ENCODE measurements at regions not wholly inside any gene's neighbourhood (a gene's known extent, or its start where the extent isn't known, plus 50 kb on each side); places are given as distances from the start of the nearest gene placed in this dataset.

GRCh38 chr3:139128803-139129202 is 84.1 kb upstream of the PRR23C start:
- ATAC-seq = no peak
- Histone ChIP-seq H3K36me3 (replicated peaks in 1 of 2; ENCODE audit: insufficient read depth in 1 of 2, low read depth in 2 of 2) (no peaks in the 10 kb centered on the region), H3K27me3 (no peaks in the 10 kb centered on the region), H3K4me3 (no peak overlapping the region), H3K4me1 (no peaks in the 10 kb centered on the region), H3K27ac (no peak overlapping the region), H3K9me3 (no peaks in the 10 kb centered on the region)
- TF ChIP-seq CTCF (IDR thresholded peaks at IDR 0.05) (no peak), POLR2A (IDR thresholded peaks at IDR 0.05) (no peak)
- 94 to 95% methylated on average over 2 of the region's 2 CpGs for WGBS, 2 donors
- DNase-seq = no peak
- intact Hi-C loops (cut with DNase I) = no loop called here

GRCh38 chr3:139129892-139130291 is 85.2 kb upstream of the PRR23C start:
- intact Hi-C loops (cut with DNase I) = no loop called here
- ATAC-seq (no peak), DNase-seq (no peak)
- Histone ChIP-seq H3K27me3 (no peaks in the 10 kb centered on the region), H3K4me3 (no peak overlapping the region), H3K9me3 (no peaks in the 10 kb centered on the region), H3K27ac (no peak overlapping the region), H3K4me1 (no peaks in the 10 kb centered on the region), H3K36me3 (replicated peaks in 1 of 2; ENCODE audit: insufficient read depth in 1 of 2, low read depth in 2 of 2) (no peaks in the 10 kb centered on the region)
- WGBS, 2 donors = 75 to 78% methylated on average over 2 of the region's 2 CpGs
- TF ChIP-seq POLR2A (IDR thresholded peaks at IDR 0.05) = no peak
- TF ChIP-seq CTCF (IDR thresholded peaks at IDR 0.05) = no peak

GRCh38 chr3:139130390-139131140 is 85.9 kb upstream of the PRR23C start:
- Histone ChIP-seq H3K9me3 (no peaks in the 10 kb centered on the region), H3K4me1 (no peaks in the 10 kb centered on the region), H3K4me3 (no peak overlapping the region), H3K27ac (no peak overlapping the region), H3K36me3 (replicated peaks in 1 of 2; ENCODE audit: insufficient read depth in 1 of 2, low read depth in 2 of 2) (no peaks in the 10 kb centered on the region), H3K27me3 (no peaks in the 10 kb centered on the region)
- no peak for DNase-seq
- no peak for TF ChIP-seq CTCF (IDR thresholded peaks at IDR 0.05)
- no peak for TF ChIP-seq POLR2A (IDR thresholded peaks at IDR 0.05)
- ATAC-seq = no peak
- WGBS, 2 donors = 75 to 82% methylated on average over 2 to 3 of the region's 3 CpGs
- intact Hi-C loops (cut with DNase I) = no loop called here

GRCh38 chr3:139131951-139132350 is 87.3 kb upstream of the PRR23C start:
- no peak for DNase-seq
- no peaks in the 10 kb centered on the region for H3K36me3 ChIP-seq (replicated peaks in 1 of 2; ENCODE audit: insufficient read depth in 1 of 2, low read depth in 2 of 2)
- TF ChIP-seq CTCF (IDR thresholded peaks at IDR 0.05) (no peak), POLR2A (IDR thresholded peaks at IDR 0.05) (no peak)
- no peak for ATAC-seq
- no peaks in the 10 kb centered on the region for H3K9me3 ChIP-seq
- H3K4me3 ChIP-seq = no peak overlapping the region
- no peak overlapping the region for H3K27ac ChIP-seq
- WGBS, 2 donors = 83 to 100% methylated on average over 1 of the region's 1 CpG
- H3K27me3 ChIP-seq = no peaks in the 10 kb centered on the region
- peaks cover 10% of the 10 kb centered on the region for H3K4me1 ChIP-seq
- intact Hi-C loops (cut with DNase I) = no loop called here

GRCh38 chr3:139132976-139133375 is 88.3 kb upstream of the PRR23C start:
- WGBS, 2 donors = 94 to 96% methylated on average over 1 of the region's 1 CpG
- Histone ChIP-seq H3K36me3 (replicated peaks in 1 of 2; ENCODE audit: insufficient read depth in 1 of 2, low read depth in 2 of 2) (no peaks in the 10 kb centered on the region), H3K27me3 (no peaks in the 10 kb centered on the region), H3K9me3 (no peaks in the 10 kb centered on the region), H3K27ac (no peak overlapping the region), H3K4me3 (no peak overlapping the region), H3K4me1 (peaks cover 10% of the 10 kb centered on the region)
- DNase-seq (no peak), ATAC-seq (no peak)
- TF ChIP-seq CTCF (IDR thresholded peaks at IDR 0.05) (no peak), POLR2A (IDR thresholded peaks at IDR 0.05) (no peak)
- intact Hi-C loops (cut with DNase I) = no loop called here
